Ascending aorta (tissue), 2 donors: ENCODE measurements at regions not wholly inside any gene's neighbourhood (a gene's known extent, or its start where the extent isn't known, plus 50 kb on each side); places are given as distances from the start of the nearest gene placed in this dataset.

Experiments used
- DNase-seq, 2 donors: peaks; one replicate each; pipeline ENCODE4 v3.0.0-alpha.2; 2019; ENCODE audit warnings: low spot score in 2 of 2
- H3K27ac ChIP-seq, 2 donors: fragments of 200-600 bp; sonication (generic); one replicate each; pipeline ENCODE4 v1.5.1; 2016 to 2017; ENCODE audit warnings: mild to moderate bottlenecking in 1 of 2
- H3K27me3 ChIP-seq: fragments of 200-600 bp; sonication (generic); one replicate; pipeline ENCODE4 v1.5.1; 2017
- H3K36me3 ChIP-seq, 2 donors: fragments of 200-600 bp; sonication (generic); one replicate each; pipeline ENCODE4 v1.5.1; 2016
- H3K4me1 ChIP-seq, 2 donors: fragments of 200-600 bp; sonication (generic); one replicate each; pipeline ENCODE4 v1.5.1; 2016 to 2017; ENCODE audit warnings: mild to moderate bottlenecking in 1 of 2
- H3K4me3 ChIP-seq, 2 donors: fragments of 200-600 bp; sonication (generic); one replicate each; pipeline ENCODE4 v1.5.1; 2016 to 2017; ENCODE audit warnings: mild to moderate bottlenecking in 1 of 2
- H3K9me3 ChIP-seq, 2 donors: fragments of 200-600 bp; sonication (generic); one replicate each; pipeline ENCODE4 v1.5.1; 2016
- CTCF ChIP-seq, 3 experiments: fragments of 200-600 bp in 2 of 3; fragments of 450-650 bp in 1 of 3; sonication (generic) in 2 of 3; IDR thresholded peaks; one replicate each; pipeline ENCODE4 v1.5.1; 2016 to 2019; ENCODE audit warnings: antibody characterized with exemption in 3 of 3, mild to moderate bottlenecking in 1 of 3, moderate library complexity in 1 of 3
- intact Hi-C: fragments of 100-400 bp; cut with DNase I; formaldehyde crosslinking; loops from one replicate; pipeline ENCODE4 v1.15.1; 2023

GRCh38 chr14:97417331-97417730 lies 620.1 kb downstream of the VRK1 start:
- H3K4me3 ChIP-seq: no peak overlapping the region
- DNase-seq: no peak
- no peaks in the 10 kb centered on the region for H3K27me3 ChIP-seq
- intact Hi-C loops: no loop called here
- no peaks in the 10 kb centered on the region for H3K36me3 ChIP-seq
- TF ChIP-seq CTCF (IDR thresholded peaks at IDR 0.05): no peak
- H3K9me3 ChIP-seq: no peaks in the 10 kb centered on the region
- H3K4me1 ChIP-seq: no peaks in the 10 kb centered on the region
- H3K27ac ChIP-seq: no peak overlapping the region

GRCh38 chr14:97420211-97420610 lies 623.0 kb downstream of the VRK1 start:
- no peak for DNase-seq
- H3K4me1 ChIP-seq: no peaks in the 10 kb centered on the region
- no peak overlapping the region for H3K27ac ChIP-seq
- H3K9me3 ChIP-seq: no peaks in the 10 kb centered on the region
- intact Hi-C loops: no loop called here
- no peaks in the 10 kb centered on the region for H3K36me3 ChIP-seq
- no peak for TF ChIP-seq CTCF (IDR thresholded peaks at IDR 0.05)
- H3K4me3 ChIP-seq: no peak overlapping the region
- H3K27me3 ChIP-seq: no peaks in the 10 kb centered on the region

DNA sequence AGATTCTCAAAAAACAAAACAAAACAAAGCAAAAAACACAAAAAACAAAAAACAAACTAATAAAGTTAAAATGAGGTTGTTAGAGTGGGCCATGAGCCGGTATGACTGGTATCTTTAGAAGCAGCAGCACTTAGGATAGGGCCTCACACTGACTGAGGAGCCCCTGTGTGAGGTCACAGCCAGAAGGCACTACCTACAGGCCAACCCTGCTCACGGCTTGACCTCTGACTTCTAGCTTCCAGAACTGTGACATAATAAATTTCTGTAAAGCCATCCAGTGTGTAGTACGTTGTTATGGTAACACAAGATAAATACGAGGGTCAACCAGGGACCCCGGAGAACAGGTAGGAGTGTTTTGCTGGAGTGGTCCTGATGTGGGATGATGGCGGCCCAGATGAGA lies 629.6 kb downstream of the VRK1 start:
- H3K9me3 ChIP-seq: no peaks in the 10 kb centered on the region
- no peaks in the 10 kb centered on the region for H3K4me1 ChIP-seq
- no peaks in the 10 kb centered on the region for H3K36me3 ChIP-seq
- H3K4me3 ChIP-seq: no peak overlapping the region
- no peak for TF ChIP-seq CTCF (IDR thresholded peaks at IDR 0.05)
- DNase-seq: no peak
- H3K27ac ChIP-seq: no peak overlapping the region
- H3K27me3 ChIP-seq: no peaks in the 10 kb centered on the region
- intact Hi-C loops: no loop called here

GRCh38 chr14:97428808-97429440 lies 631.7 kb downstream of the VRK1 start:
- intact Hi-C loops: no loop called here
- TF ChIP-seq CTCF (IDR thresholded peaks at IDR 0.05): no peak

GRCh38 chr14:97432586-97432985 lies 635.4 kb downstream of the VRK1 start:
- H3K27me3 ChIP-seq: no peaks in the 10 kb centered on the region
- H3K36me3 ChIP-seq: no peaks in the 10 kb centered on the region
- H3K4me3 ChIP-seq: no peak overlapping the region
- DNase-seq: no peak
- TF ChIP-seq CTCF (IDR thresholded peaks at IDR 0.05): no peak
- H3K27ac ChIP-seq: no peak overlapping the region
- intact Hi-C loops: no loop called here
- H3K9me3 ChIP-seq: no peaks in the 10 kb centered on the region
- H3K4me1 ChIP-seq: no peaks in the 10 kb centered on the region

More at GRCh38 chr14:97428808-97429440, 631.7 kb downstream of the VRK1 start:
- Histone ChIP-seq H3K27me3 (no peaks in the 10 kb centered on the region), H3K4me3 (no peak overlapping the region), H3K27ac (no peak overlapping the region), H3K36me3 (no peaks in the 10 kb centered on the region), H3K4me1 (no peaks in the 10 kb centered on the region), H3K9me3 (no peaks in the 10 kb centered on the region)
- DNase-seq: no peak
